HUES6 (cell line): ENCODE measurements at regions not wholly inside any gene's neighbourhood (a gene's known extent, or its start where the extent isn't known, plus 50 kb on each side); places are given as distances from the start of the nearest gene placed in this dataset.

ENCODE experiments used
- H3K27ac ChIP-seq: 2 replicates; pipeline ENCODE4 v1.7.0; 2013; ENCODE audit warnings: low read depth, mild to moderate bottlenecking, low read length, inconsistent platforms
- H3K27me3 ChIP-seq: 2 replicates; pipeline ENCODE4 v1.6.1; 2013; ENCODE audit warnings: low read length; ENCODE audit not compliant: control insufficient read depth, insufficient read depth
- H3K36me3 ChIP-seq: 2 replicates; pipeline ENCODE4 v1.6.1; 2013; ENCODE audit warnings: low read length; ENCODE audit not compliant: control insufficient read depth, insufficient read depth
- H3K4me1 ChIP-seq: 2 replicates; pipeline ENCODE4 v1.6.1; 2013; ENCODE audit warnings: low read length; ENCODE audit not compliant: control insufficient read depth, insufficient read depth
- H3K4me3 ChIP-seq: 2 replicates; pipeline ENCODE4 v1.5.1; 2013; ENCODE audit warnings: low read depth, low read length
- H3K9ac ChIP-seq: one replicate; pipeline ENCODE4 v1.6.1; 2013; ENCODE audit warnings: mild to moderate bottlenecking, low read length
- H3K9me3 ChIP-seq: 2 replicates; pipeline ENCODE4 v1.6.1; 2013; ENCODE audit warnings: low read depth, low read length; ENCODE audit not compliant: control insufficient read depth, insufficient read depth

GRCh38 chr18:30650499-30650898, 392.0 kb downstream of the DSC3 start:
- Histone ChIP-seq H3K36me3 (no peaks in the 10 kb centered on the region), H3K4me3 (no peak overlapping the region), H3K9ac (no peak overlapping the region), H3K27ac (no peak overlapping the region), H3K9me3 (no peaks in the 10 kb centered on the region; the same call in 1 of the 2 replicates), H3K4me1 (peaks cover 5% of the 10 kb centered on the region), H3K27me3 (no peaks in the 10 kb centered on the region)

GRCh38 chr18:30644158-30644557, 398.4 kb downstream of the DSC3 start:
- no peak overlapping the region for H3K9ac ChIP-seq
- no peaks in the 10 kb centered on the region for H3K4me1 ChIP-seq
- no peaks in the 10 kb centered on the region for H3K36me3 ChIP-seq
- no peak overlapping the region for H3K4me3 ChIP-seq
- H3K9me3 ChIP-seq: no peaks in the 10 kb centered on the region
- H3K27ac ChIP-seq: no peak overlapping the region
- no peaks in the 10 kb centered on the region for H3K27me3 ChIP-seq

- H3K9ac ChIP-seq: no peak overlapping the region
- no peak overlapping the region for H3K4me3 ChIP-seq
- H3K36me3 ChIP-seq: no peaks in the 10 kb centered on the region
- 0 out of 2 replicates have a peak, but pooled peaks cover 3% of the 10 kb centered on the region for H3K9me3 ChIP-seq
- H3K4me1 ChIP-seq: no peaks in the 10 kb centered on the region
- no peaks in the 10 kb centered on the region for H3K27me3 ChIP-seq
- no peak overlapping the region for H3K27ac ChIP-seq
These were observed 403.2 kb downstream of the DSC3 start for GRCh38 chr18:30639361-30639760.

GRCh38 chr18:30634249-30634648, 408.3 kb downstream of the DSC3 start:
- Histone ChIP-seq H3K27ac (no peak overlapping the region), H3K36me3 (no peaks in the 10 kb centered on the region), H3K4me3 (no peak overlapping the region), H3K9ac (no peak overlapping the region), H3K4me1 (peaks cover 21% of the 10 kb centered on the region), H3K9me3 (peaks cover 18% of the 10 kb centered on the region), H3K27me3 (no peaks in the 10 kb centered on the region)

- Histone ChIP-seq H3K9ac (no peak overlapping the region), H3K4me3 (no peak overlapping the region), H3K4me1 (peaks cover 21% of the 10 kb centered on the region), H3K36me3 (no peaks in the 10 kb centered on the region), H3K27ac (peak overlapping the region; percentile 30; the same call in 1 of the 2 replicates), H3K9me3 (peaks cover 18% of the 10 kb centered on the region), H3K27me3 (no peaks in the 10 kb centered on the region)
These were observed 410.4 kb downstream of the DSC3 start for GRCh38 chr18:30632071-30632698.

- Histone ChIP-seq H3K4me1 (peaks cover 28% of the 10 kb centered on the region), H3K27me3 (no peaks in the 10 kb centered on the region; the same call in 1 of the 2 replicates)
These were observed 416.6 kb downstream of the DSC3 start for GRCh38 chr18:30625961-30626360.

GRCh38 chr18:30623401-30624065, 419.0 kb downstream of the DSC3 start:
- H3K4me3 ChIP-seq: no peak overlapping the region
- no peak overlapping the region for H3K9ac ChIP-seq
- peaks cover 24% of the 10 kb centered on the region; the same call in 1 of the 2 replicates for H3K4me1 ChIP-seq
- H3K36me3 ChIP-seq: no peaks in the 10 kb centered on the region
- no peaks in the 10 kb centered on the region; the same call in 1 of the 2 replicates for H3K27me3 ChIP-seq
- no peak overlapping the region for H3K27ac ChIP-seq
- peaks cover 8% of the 10 kb centered on the region for H3K9me3 ChIP-seq

More at GRCh38 chr18:30625961-30626360, 416.6 kb downstream of the DSC3 start:
- no peak overlapping the region for H3K27ac ChIP-seq
- H3K4me3 ChIP-seq: no peak overlapping the region
- H3K36me3 ChIP-seq: no peaks in the 10 kb centered on the region
- no peak overlapping the region for H3K9ac ChIP-seq
- peaks cover 8% of the 10 kb centered on the region for H3K9me3 ChIP-seq

- Histone ChIP-seq H3K9ac (no peak overlapping the region), H3K27ac (no peak overlapping the region), H3K9me3 (peaks cover 8% of the 10 kb centered on the region), H3K36me3 (no peaks in the 10 kb centered on the region), H3K4me3 (no peak overlapping the region), H3K27me3 (no peaks in the 10 kb centered on the region; the same call in 1 of the 2 replicates), H3K4me1 (peaks cover 24% of the 10 kb centered on the region; the same call in 1 of the 2 replicates)
These were observed 419.9 kb downstream of the DSC3 start for GRCh38 chr18:30622635-30623034.

- Histone ChIP-seq H3K9me3 (peaks cover 8% of the 10 kb centered on the region), H3K27me3 (no peaks in the 10 kb centered on the region; the same call in 1 of the 2 replicates), H3K36me3 (no peaks in the 10 kb centered on the region), H3K9ac (no peak overlapping the region), H3K27ac (no peak overlapping the region), H3K4me3 (no peak overlapping the region), H3K4me1 (peaks cover 24% of the 10 kb centered on the region; the same call in 1 of the 2 replicates)
These were observed 420.4 kb downstream of the DSC3 start for GRCh38 chr18:30622104-30622503.

GRCh38 chr18:30618567-30618966, 424.0 kb downstream of the DSC3 start:
- no peaks in the 10 kb centered on the region for H3K9me3 ChIP-seq
- H3K27ac ChIP-seq: no peak overlapping the region
- H3K4me3 ChIP-seq: no peak overlapping the region
- H3K9ac ChIP-seq: no peak overlapping the region
- H3K4me1 ChIP-seq: peaks cover 19% of the 10 kb centered on the region
- H3K27me3 ChIP-seq: no peaks in the 10 kb centered on the region; the same call in 1 of the 2 replicates
- H3K36me3 ChIP-seq: no peaks in the 10 kb centered on the region

- H3K27ac ChIP-seq: no peak overlapping the region
- no peak overlapping the region for H3K4me3 ChIP-seq
- no peaks in the 10 kb centered on the region; the same call in 1 of the 2 replicates for H3K27me3 ChIP-seq
- no peak overlapping the region for H3K9ac ChIP-seq
- H3K9me3 ChIP-seq: no peaks in the 10 kb centered on the region
- H3K4me1 ChIP-seq: peaks cover 23% of the 10 kb centered on the region
- no peaks in the 10 kb centered on the region for H3K36me3 ChIP-seq
These were observed 426.1 kb downstream of the DSC3 start for GRCh38 chr18:30616414-30616813.
